ENCODE measurements at regions not wholly inside any gene's neighbourhood (a gene's known extent, or its start where the extent isn't known, plus 50 kb on each side); places are given as distances from the start of the nearest gene placed in this dataset.

- no peak for DNase-seq (ENCODE audit: low spot score)
Measured at GRCh38 chr17:63132459-63132911, 166.4 kb downstream of the TANC2 start.

DNA sequence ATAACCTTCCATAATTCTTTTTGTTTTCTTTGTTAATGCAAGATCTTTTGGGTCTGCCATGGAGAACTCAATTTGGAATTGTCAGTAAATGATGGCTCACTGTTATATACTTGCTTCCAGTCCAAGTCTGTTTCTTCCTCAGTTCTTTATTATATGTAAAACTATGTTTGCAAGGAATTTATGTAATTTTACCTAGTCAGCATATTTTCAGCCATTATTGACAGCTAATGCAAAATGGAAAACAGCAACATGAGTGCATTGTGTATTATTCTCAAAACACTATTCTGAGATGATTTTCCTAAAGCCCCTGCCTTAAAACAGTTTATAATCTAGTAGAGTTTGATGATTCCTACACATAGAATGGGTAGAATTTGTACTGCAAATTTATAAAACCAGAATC is 167.5 kb downstream of the TANC2 start:
- DNase-seq (ENCODE audit: low spot score), result no peak

GRCh38 chr17:63134867-63135266 is 168.8 kb downstream of the TANC2 start:
- DNase-seq (ENCODE audit: low spot score), result no peak

DNA sequence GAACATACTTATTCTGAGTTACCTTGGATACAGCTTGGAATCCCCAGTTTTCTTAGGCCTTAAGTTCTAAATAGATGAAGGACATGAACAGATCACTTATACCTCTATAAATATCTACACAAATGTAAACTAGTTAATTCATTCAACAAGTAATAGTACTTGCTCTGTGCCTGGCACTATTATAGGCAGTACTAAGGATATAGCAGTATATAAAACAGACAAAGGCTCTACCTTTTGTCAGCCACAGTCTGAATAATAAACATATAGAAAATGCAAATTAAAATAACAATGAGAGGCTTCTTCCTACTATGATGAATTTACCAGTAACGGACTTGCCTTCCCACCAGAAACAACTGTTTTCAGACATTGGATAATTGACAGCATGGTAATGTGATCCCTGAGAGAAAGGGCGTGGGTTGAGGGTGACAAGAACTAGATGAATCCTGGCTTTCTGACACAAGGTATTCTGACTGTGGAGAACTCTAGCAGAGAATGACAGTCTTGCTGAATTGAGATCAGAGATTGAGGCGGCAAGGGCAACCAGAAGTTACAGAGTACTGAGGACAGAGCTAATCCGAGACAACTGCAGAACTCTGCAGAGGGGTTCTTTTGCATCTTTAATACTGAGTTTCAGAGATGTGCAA is 170.5 kb downstream of the TANC2 start:
- DNase-seq (ENCODE audit: low spot score), result no peak

GRCh38 chr17:63137163-63137562 is 171.1 kb downstream of the TANC2 start:
- no peak for DNase-seq (ENCODE audit: low spot score)

DNA sequence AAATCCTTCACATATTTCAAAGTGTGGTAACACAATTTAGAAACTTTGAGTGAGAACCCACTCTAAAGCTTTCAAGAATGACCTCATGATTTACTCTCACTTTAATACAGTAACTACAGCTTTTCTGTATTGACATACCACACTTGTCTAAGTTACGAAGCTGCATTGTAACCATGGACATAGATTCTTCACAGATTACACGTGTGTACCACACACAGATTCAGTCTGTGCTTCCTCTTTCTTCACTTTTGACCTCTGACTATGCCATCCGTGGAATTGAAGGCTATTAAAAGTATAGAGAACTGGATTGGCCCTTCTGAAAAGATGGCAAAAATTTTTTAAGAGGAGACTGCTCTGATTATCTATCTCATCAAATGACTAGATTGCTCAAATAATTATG is 172.7 kb downstream of the TANC2 start:
- no peak for DNase-seq (ENCODE audit: low spot score)

DNA sequence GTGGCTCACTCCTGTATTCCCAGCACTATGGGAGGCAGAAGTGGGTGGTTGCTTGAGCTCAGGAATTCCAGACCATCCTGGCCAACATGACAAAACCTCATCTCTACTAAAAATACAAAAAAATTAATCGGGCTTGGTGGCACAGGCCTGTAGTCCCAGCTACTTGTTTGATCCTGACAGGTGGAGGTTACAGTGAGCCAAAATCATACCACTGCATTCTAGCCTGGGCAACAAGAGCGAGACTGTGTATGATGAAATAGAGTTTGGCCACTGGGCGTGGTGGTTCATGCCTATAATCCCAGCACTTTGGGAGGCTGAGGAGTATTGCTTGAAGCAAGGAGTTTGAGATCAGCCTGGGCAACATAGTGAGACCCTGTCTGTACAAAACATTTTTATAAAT is 173.3 kb downstream of the TANC2 start:
- DNase-seq (ENCODE audit: low spot score), result no peak

- no peak for DNase-seq (ENCODE audit: low spot score)
Measured at GRCh38 chr17:63140255-63140654, 174.2 kb downstream of the TANC2 start.

- DNase-seq (ENCODE audit: low spot score), result no peak
Measured at GRCh38 chr17:63142836-63143235, 176.8 kb downstream of the TANC2 start.

GRCh38 chr17:63150490-63150889 is 184.5 kb downstream of the TANC2 start:
- DNase-seq (ENCODE audit: low spot score), result no peak

- DNase-seq (ENCODE audit: low spot score), result no peak
Measured at GRCh38 chr17:63150994-63151464, 185.0 kb downstream of the TANC2 start.

DNA sequence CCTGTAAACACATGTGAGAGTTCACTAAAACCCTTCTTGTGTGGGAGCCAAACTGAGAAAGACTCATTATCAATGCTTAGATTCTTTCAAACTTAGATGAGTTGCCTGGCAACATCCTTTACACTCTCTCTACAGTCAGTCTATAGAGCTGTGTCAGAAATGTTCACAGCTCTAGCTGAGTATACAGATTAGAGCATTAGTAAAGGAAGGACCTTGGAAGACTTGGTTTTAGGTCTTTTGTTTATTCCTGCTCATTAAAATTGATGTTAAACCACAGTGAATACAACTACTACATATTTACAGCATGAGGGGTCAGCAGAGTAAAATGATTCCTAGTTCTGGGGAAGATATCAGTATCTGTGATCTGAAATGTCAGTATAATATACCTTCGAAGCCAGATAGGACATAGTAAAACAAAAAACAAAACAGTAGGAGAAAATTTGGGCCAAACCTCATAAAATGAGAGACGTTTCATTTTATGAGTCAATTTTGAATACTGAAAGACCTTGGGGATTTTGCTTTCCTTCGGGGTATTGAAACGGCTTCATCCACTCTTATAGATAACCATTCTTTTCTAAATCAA is 186.0 kb downstream of the TANC2 start:
- DNase-seq (ENCODE audit: low spot score), result no peak

- no peak for DNase-seq (ENCODE audit: low spot score)
Measured at GRCh38 chr17:63153488-63153887, 187.5 kb downstream of the TANC2 start.

GRCh38 chr17:63154586-63155244 is 188.7 kb downstream of the TANC2 start:
- DNase-seq (ENCODE audit: low spot score), result no peak

DNA sequence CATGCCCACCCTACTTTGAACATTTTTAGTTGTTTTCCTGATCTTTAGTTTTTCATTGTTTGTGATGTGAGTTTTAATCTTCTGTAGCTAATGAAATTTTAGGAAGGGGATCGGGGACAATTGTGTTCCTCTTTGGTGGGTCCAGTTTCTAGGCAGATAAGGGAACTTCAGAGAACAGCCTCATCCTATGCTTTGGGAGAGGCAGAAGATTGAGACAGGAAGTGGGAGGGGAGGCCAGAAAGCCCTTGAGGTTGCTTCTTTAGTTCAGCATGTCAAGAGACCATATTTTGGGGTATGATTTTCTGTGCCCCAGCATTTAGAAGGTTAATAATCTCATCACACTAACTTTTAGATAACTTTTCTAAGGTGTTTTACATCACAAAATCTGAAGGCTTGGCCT is 191.0 kb downstream of the TANC2 start:
- DNase-seq (ENCODE audit: low spot score), result no peak

DNA sequence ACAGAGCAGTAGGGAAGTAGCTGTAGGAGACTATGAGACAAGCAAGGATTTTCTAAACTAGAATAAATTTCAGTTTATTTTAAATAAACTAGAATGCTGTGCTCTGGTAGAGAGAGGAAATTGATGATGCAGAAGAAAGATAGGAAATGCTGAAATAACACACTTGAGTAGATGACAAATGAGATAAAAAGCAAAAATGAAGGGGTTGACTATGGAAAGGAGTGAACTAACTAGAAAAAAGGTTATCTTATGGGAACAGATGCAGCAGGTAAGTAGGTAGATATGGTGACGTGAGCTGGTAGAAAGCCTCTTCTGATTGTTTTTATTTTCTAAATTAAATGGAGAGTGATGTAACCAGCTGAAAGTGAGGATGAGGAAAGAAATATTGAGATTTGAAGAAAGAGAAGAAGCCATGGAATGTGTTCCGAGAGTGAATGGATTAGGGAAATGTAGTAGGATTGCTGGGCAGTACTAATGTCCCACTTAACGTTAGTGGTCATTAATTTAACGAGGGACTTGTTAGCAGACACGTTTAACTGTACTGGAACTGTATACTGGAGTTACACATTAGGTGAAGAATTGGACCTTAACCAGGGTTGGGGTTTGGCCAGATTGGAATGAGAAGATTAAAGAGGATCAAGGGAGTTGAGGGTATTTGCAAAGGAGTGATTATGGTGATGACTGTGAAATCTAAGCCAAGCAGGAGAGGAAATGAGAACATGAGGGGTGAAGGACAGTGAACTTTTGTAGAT is 196.5 kb downstream of the TANC2 start:
- no peak for DNase-seq (ENCODE audit: low spot score)

DNA sequence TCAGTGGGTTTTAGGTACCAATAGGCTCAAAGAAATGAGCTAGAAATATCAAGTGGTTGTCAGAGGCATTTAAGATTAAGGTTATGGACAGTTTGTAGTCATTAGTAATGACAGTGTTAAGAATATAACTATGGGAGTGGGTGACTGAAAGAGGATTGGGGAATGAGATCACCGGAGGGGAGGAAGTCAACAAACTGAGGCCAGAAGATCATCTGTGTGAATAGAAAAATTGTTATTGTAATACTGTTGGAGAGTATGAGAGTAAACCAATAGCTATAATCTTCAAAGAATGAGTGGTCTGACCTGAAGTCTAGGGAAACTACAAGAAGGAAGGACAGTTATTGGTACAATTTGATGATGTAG is 197.1 kb downstream of the TANC2 start:
- DNase-seq (ENCODE audit: low spot score), result no peak

GRCh38 chr17:63165400-63165799 is 199.4 kb downstream of the TANC2 start:
- no peak for DNase-seq (ENCODE audit: low spot score)

- no peak for DNase-seq (ENCODE audit: low spot score)
Measured at GRCh38 chr17:63170795-63171194, 204.8 kb downstream of the TANC2 start.

DNA sequence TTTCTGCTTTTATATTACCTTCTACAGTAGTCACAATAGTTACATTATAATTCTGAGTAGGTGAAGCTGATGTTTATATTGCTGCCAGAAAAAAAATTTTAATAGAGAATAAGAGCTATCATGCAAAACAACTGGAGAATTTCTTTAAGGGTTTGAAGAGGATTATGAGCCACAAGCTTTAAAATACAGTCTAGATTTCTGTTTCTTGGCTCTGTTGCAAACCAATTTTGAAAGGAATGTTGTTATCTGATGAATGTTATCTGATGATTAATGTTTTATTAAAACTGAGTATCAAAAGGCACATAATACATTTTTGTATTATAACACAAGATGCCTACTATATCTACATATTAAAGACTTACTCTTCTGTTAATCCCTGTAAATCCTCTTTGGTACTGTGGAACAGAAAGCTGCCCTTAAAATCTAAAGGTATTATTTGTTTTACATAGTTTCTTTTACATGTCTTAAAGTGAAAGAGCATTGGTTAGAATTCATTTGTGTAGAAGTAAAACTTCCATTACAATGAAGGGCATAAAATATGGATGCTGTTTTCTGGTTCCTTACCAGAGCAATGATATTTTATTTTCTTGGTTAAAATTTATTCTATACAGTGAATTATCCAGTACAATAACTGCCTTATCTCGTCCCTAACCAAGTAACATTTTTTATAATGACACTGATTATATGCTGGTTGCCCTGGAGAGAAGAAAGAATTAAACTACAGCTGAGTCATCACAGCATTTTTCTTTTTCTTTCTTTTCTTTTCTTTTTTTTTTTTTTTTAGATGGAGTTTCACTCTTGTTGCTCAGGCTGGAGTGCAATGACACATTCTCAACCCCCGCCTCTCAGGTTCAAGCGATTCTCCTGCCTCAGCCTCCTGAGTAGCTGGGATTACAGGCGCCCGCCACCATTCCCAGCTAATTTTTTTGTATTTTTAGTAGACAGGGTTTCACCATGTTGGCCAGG is 205.7 kb downstream of the TANC2 start:
- DNase-seq (ENCODE audit: low spot score), result no peak

GRCh38 chr17:63173450-63173849 is 207.4 kb downstream of the TANC2 start:
- no peak for DNase-seq (ENCODE audit: low spot score)

DNA sequence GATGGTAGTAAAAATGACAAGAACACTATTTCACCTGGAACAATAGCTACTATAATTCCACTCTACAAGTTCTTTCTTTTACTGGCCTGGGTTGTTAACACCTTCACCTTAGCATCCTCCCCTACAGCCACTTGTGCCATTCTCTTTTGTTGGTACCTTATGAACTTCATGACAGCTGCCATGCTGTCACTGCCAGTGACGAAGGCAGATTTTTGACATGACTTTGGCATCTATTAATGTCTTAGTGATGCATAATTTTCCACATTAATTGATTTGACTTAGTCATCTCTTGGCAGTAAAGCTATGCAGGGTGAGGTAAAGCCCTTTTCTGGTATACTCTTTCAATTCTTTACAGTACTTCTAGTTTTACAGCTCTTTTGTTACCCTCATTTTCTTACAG is 207.9 kb downstream of the TANC2 start:
- no peak for DNase-seq (ENCODE audit: low spot score)

All from hematopoietic multipotent progenitor cell treated with erythropoietin and hydrocortisone succinate and interleukin-3 and kit ligand, for 17 days (in vitro differentiated cells).